GM12878 (cell line): ENCODE measurements at regions not wholly inside any gene's neighbourhood (a gene's known extent, or its start where the extent isn't known, plus 50 kb on each side); places are given as distances from the start of the nearest gene placed in this dataset.

Experiments used
- ATAC-seq: fragments of 200-7000 bp; cut with Tn5 transposase; 3 replicates; pipeline ENCODE4 v1.9.1; 2020; ENCODE audit warnings: mild to moderate bottlenecking, moderate library complexity
- BruUV-seq: library from RNA; stranded (reverse); fragments of 400-500 nt; replicated peaks from 2 replicates; lab custom pipeline; 2021; lab: Mats Ljungman, UMichigan
- CTCF ChIA-PET: fragments of 300-600 bp; sonication (Branson Sonifier 250); formaldehyde crosslinking; extraction: SDS; loops from one replicate; lab custom pipeline; 2021; ENCODE audit warnings: inconsistent platforms; lab: Yijun Ruan, JAX
- POLR2A ChIA-PET: fragments of 350-600 bp; formaldehyde crosslinking; extraction: SDS; loops from one replicate; lab custom pipeline; 2021; ENCODE audit warnings: inconsistent platforms; lab: Charles Lee
- RAD21 ChIA-PET: fragments of 300-600 bp; sonication (Branson Sonifier 250); formaldehyde crosslinking; loops from one replicate; lab custom pipeline; 2023; ENCODE audit warnings: antibody characterized with exemption; ENCODE audit not compliant: unreplicated experiment; lab: Charles Lee
- SMC1A ChIA-PET: fragments of 300-600 bp; sonication (Branson Sonifier 250); formaldehyde crosslinking; loops from one replicate; lab custom pipeline; 2023; ENCODE audit not compliant: unreplicated experiment, uncharacterized antibody; lab: Charles Lee
- DNase-seq: peaks from one replicate; pipeline ENCODE4 v3.0.0-alpha.2; 2011; ENCODE audit warnings: low read depth, low spot score
- FAIRE-seq: peaks from 3 replicates; lab custom pipeline; 2011; peaks lifted over from hg19 to GRCh38; lab: Jason Lieb, UNC
- H2AFZ ChIP-seq: 2 replicates; pipeline ENCODE4 v1.6.0; 2011; ENCODE audit warnings: low read depth, low read length, control low read depth; ENCODE audit not compliant: control insufficient read depth
- H3K27ac ChIP-seq: 2 replicates; pipeline ENCODE4 v1.5.1; 2011; ENCODE audit warnings: control low read depth; ENCODE audit not compliant: control insufficient read depth, insufficient read depth
- H3K27me3 ChIP-seq, 2 experiments: replicated peaks in 1 of 2; 2 replicates each; pipeline versions ENCODE4 v1.6.0 to v1.6.1; 2011; ENCODE audit warnings: low read length in 1 of 2; ENCODE audit not compliant: control insufficient read depth in 2 of 2, insufficient read depth in 2 of 2
- H3K36me3 ChIP-seq, 2 experiments: 2 replicates each; pipeline ENCODE4 v1.5.1; 2011; ENCODE audit warnings: low read length in 1 of 2; ENCODE audit not compliant: control insufficient read depth in 2 of 2, insufficient read depth in 2 of 2
- H3K4me1 ChIP-seq: 2 replicates; pipeline ENCODE4 v1.6.1; 2011; ENCODE audit warnings: mild to moderate bottlenecking, low read length, moderate library complexity, mixed read lengths; ENCODE audit not compliant: control insufficient read depth, insufficient read depth
- H3K4me2 ChIP-seq: 2 replicates; pipeline ENCODE4 v1.6.0; 2011; ENCODE audit warnings: control low read depth; ENCODE audit not compliant: control insufficient read depth, insufficient read depth
- H3K4me3 ChIP-seq: fragments of 200-600 bp; sonication (generic); 2 replicates; pipeline ENCODE4 v1.5.1; 2016
- H3K79me2 ChIP-seq: 2 replicates; pipeline ENCODE4 v1.6.0; 2011; ENCODE audit warnings: low read length; ENCODE audit not compliant: control insufficient read depth, insufficient read depth
- H3K9ac ChIP-seq: 2 replicates; pipeline ENCODE4 v1.8.0; 2011; ENCODE audit warnings: low read length, control low read depth, mixed read lengths; ENCODE audit not compliant: control insufficient read depth, insufficient read depth
- H3K9me3 ChIP-seq: replicated peaks from 3 replicates; pipeline ENCODE4 v1.5.1; 2011; ENCODE audit warnings: mild to moderate bottlenecking, low read length; ENCODE audit not compliant: control insufficient read depth, insufficient read depth
- H4K20me1 ChIP-seq: 2 replicates; pipeline ENCODE4 v1.6.0; 2011; ENCODE audit not compliant: control insufficient read depth, insufficient read depth
- ASH2L ChIP-seq: fragments of 300-600, 200-600 bp; sonication (generic); IDR thresholded peaks from 2 replicates; pipeline ENCODE4 v1.6.1; 2017; ENCODE audit warnings: low read depth, mild to moderate bottlenecking, borderline replicate concordance
- BCL11A ChIP-seq: IDR thresholded peaks from 2 replicates; pipeline ENCODE4 v1.6.1; 2011; ENCODE audit warnings: low read depth, low read length
- CHD1 ChIP-seq: IDR thresholded peaks from 2 replicates; pipeline ENCODE4 v1.6.1; 2012; ENCODE audit warnings: low read depth, low read length, improper control_type of control experiment
- IRF4 ChIP-seq: IDR thresholded peaks from 2 replicates; pipeline ENCODE4 v1.6.1; 2011; ENCODE audit warnings: low read depth, low read length
- KLF5 ChIP-seq: fragments of 450-650 bp; IDR thresholded peaks from 2 replicates; pipeline ENCODE4 v1.6.1; 2014; ENCODE audit warnings: mild to moderate bottlenecking; ENCODE audit not compliant: partially characterized antibody
- NFXL1 ChIP-seq: fragments of 450-650 bp; IDR thresholded peaks from 2 replicates; pipeline ENCODE4 v1.6.1; 2017; ENCODE audit warnings: antibody characterized with exemption, mild to moderate bottlenecking, borderline replicate concordance
- NR2C1 ChIP-seq: fragments of 450-650 bp; IDR thresholded peaks from 2 replicates; pipeline ENCODE4 v1.6.1; 2017; ENCODE audit warnings: antibody characterized with exemption, mild to moderate bottlenecking, moderate library complexity
- NR2F1 ChIP-seq: fragments of 450-650 bp; conservative IDR thresholded peaks from 2 replicates; pipeline ENCODE4 v1.6.1; 2017; ENCODE audit warnings: mild to moderate bottlenecking
- RAD21 ChIP-seq: IDR thresholded peaks from 2 replicates; pipeline ENCODE4 v1.6.1; 2011; ENCODE audit warnings: mild to moderate bottlenecking, low read depth, low read length, moderate library complexity; ENCODE audit not compliant: insufficient read depth
- SREBF1 ChIP-seq: IDR thresholded peaks from 2 replicates; pipeline ENCODE4 v1.6.1; 2012; ENCODE audit warnings: mild to moderate bottlenecking, low read length
- STAT3 ChIP-seq: IDR thresholded peaks from 2 replicates; pipeline ENCODE4 v1.6.1; 2011; ENCODE audit warnings: low read depth, low read length, improper control_type of control experiment
- ZBED1 ChIP-seq: IDR thresholded peaks from 2 replicates; pipeline ENCODE4 v1.6.1; 2016; ENCODE audit warnings: borderline replicate concordance
- ZNF24 ChIP-seq: fragments of 450-650 bp; IDR thresholded peaks from 2 replicates; pipeline ENCODE4 v1.6.1; 2017; ENCODE audit warnings: antibody characterized with exemption, mild to moderate bottlenecking
- ZNF384 ChIP-seq: IDR thresholded peaks from 2 replicates; pipeline ENCODE4 v1.6.1; 2012; ENCODE audit warnings: low read depth, mild to moderate bottlenecking, low read length, improper control_type of control experiment, borderline replicate concordance
- WGBS: methylation state at CpG from one replicate; pipeline ENCODE4 v1.1.6; 2016; ENCODE audit warnings: low lambda C conversion rate; ENCODE audit not compliant: insufficient replicate concordance, insufficient coverage; ENCODE audit errors: missing lambda C conversion rate; 5-methylcytosine and 5-hydroxymethylcytosine counted together
- in situ Hi-C: fragments of 300-500 bp; cut with MboI; formaldehyde crosslinking; loops from 9 replicates; pipeline ENCODE4 v1.14.3; 2018; ENCODE audit warnings: mixed read lengths
- intact Hi-C: fragments of 100-400 bp; cut with micrococcal nuclease; formaldehyde crosslinking; loops from one replicate; pipeline ENCODE4 v1.14.2; 2022; ENCODE audit not compliant: unreplicated experiment
- TF ChIP-seq, protein P1 (sequence below): fragments of 450-650 bp; IDR thresholded peaks from 2 replicates; pipeline ENCODE4 v1.6.1; 2017; ENCODE audit warnings: mild to moderate bottlenecking
- TF ChIP-seq, protein P2 (sequence below): IDR thresholded peaks from 2 replicates; pipeline ENCODE4 v1.6.1; 2011; ENCODE audit warnings: borderline replicate concordance, low read depth, mild to moderate bottlenecking, moderate library complexity, low read length; ENCODE audit not compliant: insufficient read depth, poor library complexity, severe bottlenecking

GRCh38 chr14:85241022-85241855 is 288.7 kb upstream of the FLRT2 start:
- 52% methylated on average over 14 of the region's 14 CpGs for WGBS
- Histone ChIP-seq H2AFZ (no peak overlapping the region), H4K20me1 (no peaks in the 10 kb centered on the region), H3K4me1 (no peaks in the 10 kb centered on the region), H3K9me3 (no peaks in the 10 kb centered on the region)
- POLR2A ChIA-PET = no interaction called here
- intact Hi-C loops = no loop called here
- no TSS peak for BruUV-seq
- SMC1A ChIA-PET = interaction anchor here (0.9 to 1.6 kb wide), 2 partner anchors 7 to 22 kb away, joined by 3 read pairs; no protein-coding TSS in a partner anchor
- in situ Hi-C loops = no loop called here
- DNase-seq (no peak), FAIRE-seq (no peak), ATAC-seq (no peak)
- CTCF ChIA-PET = no interaction called here
- TF ChIP-seq CHD1 (no peak), ZNF24 (no peak), SREBF1 (no peak), IRF4 (no peak), NR2C1 (no peak), KLF5 (no peak)
- TF ChIP-seq, all 136 proteins: peak for 0
- H3K36me3 ChIP-seq = no peaks in the 10 kb centered on the region
- H3K79me2 ChIP-seq = no peaks in the 10 kb centered on the region
- H3K4me3 ChIP-seq = no peak overlapping the region
- no peak overlapping the region for H3K9ac ChIP-seq
- no peak overlapping the region for H3K27ac ChIP-seq
- H3K27me3 ChIP-seq = no peaks in the 10 kb centered on the region
- RAD21 ChIA-PET = no interaction called here
- no peak overlapping the region for H3K4me2 ChIP-seq

DNA sequence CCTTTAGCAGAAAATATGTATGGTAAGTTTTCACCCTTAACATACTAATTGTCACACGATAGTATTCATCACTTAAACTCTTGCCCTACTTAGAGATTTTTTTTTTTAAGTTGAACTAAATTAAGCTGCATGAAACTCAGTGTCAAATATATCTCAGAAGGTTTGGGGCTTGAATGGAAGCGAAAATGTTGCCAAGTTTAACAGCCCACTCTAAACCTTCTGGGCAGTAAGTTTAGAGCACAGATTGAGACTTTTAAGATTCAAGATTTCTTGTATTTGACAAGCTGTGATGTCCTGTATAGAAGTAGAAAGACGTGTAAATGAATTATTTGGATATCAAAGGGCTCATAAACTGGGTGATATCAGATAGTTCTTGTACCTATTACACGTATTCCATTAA is 287.3 kb upstream of the FLRT2 start:
- ChIA-PET SMC1A (interaction anchor here (1.6 kb wide), 1 partner anchor 8 kb away, joined by 3 read pairs; no protein-coding TSS in a partner anchor), CTCF (no interaction called here), RAD21 (interaction anchor here (0.6 kb wide), 1 partner anchor 19 kb away, joined by 3 read pairs; no protein-coding TSS in a partner anchor), POLR2A (interaction anchor here (0.6 kb wide), 1 partner anchor 105 kb away, joined by 3 read pairs; no protein-coding TSS in a partner anchor)
- Histone ChIP-seq H3K27me3 (no peaks in the 10 kb centered on the region), H4K20me1 (no peaks in the 10 kb centered on the region), H3K36me3 (no peaks in the 10 kb centered on the region), H3K9me3 (no peaks in the 10 kb centered on the region), H3K9ac (no peak overlapping the region), H3K4me3 (no peak overlapping the region), H3K4me1 (no peaks in the 10 kb centered on the region), H3K4me2 (no peak overlapping the region), H2AFZ (no peak overlapping the region), H3K27ac (no peak overlapping the region), H3K79me2 (no peaks in the 10 kb centered on the region)
- in situ Hi-C loops = no loop called here
- ATAC-seq (no peak), FAIRE-seq (no peak), DNase-seq (no peak)
- 0% methylated on average over 4 of the region's 4 CpGs for WGBS
- intact Hi-C loops = no loop called here
- BruUV-seq = no TSS peak
- TF ChIP-seq STAT3 (no peak), BCL11A (no peak), NR2F1 (no peak), ASH2L (no peak), ZBED1 (no peak), NFXL1 (no peak), RAD21 (no peak), ZNF384 (no peak)
- TF ChIP-seq, protein P1, sequence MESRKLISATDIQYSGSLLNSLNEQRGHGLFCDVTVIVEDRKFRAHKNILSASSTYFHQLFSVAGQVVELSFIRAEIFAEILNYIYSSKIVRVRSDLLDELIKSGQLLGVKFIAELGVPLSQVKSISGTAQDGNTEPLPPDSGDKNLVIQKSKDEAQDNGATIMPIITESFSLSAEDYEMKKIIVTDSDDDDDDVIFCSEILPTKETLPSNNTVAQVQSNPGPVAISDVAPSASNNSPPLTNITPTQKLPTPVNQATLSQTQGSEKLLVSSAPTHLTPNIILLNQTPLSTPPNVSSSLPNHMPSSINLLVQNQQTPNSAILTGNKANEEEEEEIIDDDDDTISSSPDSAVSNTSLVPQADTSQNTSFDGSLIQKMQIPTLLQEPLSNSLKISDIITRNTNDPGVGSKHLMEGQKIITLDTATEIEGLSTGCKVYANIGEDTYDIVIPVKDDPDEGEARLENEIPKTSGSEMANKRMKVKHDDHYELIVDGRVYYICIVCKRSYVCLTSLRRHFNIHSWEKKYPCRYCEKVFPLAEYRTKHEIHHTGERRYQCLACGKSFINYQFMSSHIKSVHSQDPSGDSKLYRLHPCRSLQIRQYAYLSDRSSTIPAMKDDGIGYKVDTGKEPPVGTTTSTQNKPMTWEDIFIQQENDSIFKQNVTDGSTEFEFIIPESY = no peak
- TF ChIP-seq, protein P2, sequence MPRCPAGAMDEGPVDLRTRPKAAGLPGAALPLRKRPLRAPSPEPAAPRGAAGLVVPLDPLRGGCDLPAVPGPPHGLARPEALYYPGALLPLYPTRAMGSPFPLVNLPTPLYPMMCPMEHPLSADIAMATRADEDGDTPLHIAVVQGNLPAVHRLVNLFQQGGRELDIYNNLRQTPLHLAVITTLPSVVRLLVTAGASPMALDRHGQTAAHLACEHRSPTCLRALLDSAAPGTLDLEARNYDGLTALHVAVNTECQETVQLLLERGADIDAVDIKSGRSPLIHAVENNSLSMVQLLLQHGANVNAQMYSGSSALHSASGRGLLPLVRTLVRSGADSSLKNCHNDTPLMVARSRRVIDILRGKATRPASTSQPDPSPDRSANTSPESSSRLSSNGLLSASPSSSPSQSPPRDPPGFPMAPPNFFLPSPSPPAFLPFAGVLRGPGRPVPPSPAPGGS = no peak
